Activated B cell treated with CpG ODN at 0.5 μM for 24 hours (primary cell): ENCODE measurements at regions not wholly inside any gene's neighbourhood (a gene's known extent, or its start where the extent isn't known, plus 50 kb on each side); places are given as distances from the start of the nearest gene placed in this dataset.

Experiments
- ATAC-seq: fragments of 200-7000 bp; cut with Tn5 transposase; one replicate; pipeline ENCODE4 v1.10.0; 2021; ENCODE audit warnings: low read depth, mild to moderate bottlenecking, moderate library complexity
- CTCF ChIA-PET: fragments of 350-600 bp; sonication (Branson Sonifier 250); formaldehyde crosslinking; loops from one replicate; lab custom pipeline; 2021; ENCODE audit warnings: antibody characterized with exemption; lab: Charles Lee
- POLR2A ChIA-PET: fragments of 350-600 bp; sonication (Branson Sonifier 250); formaldehyde crosslinking; loops from one replicate; lab custom pipeline; 2021; ENCODE audit warnings: antibody characterized with exemption; lab: Charles Lee
- DNase-seq: peaks from one replicate; pipeline ENCODE4 v3.0.0; 2022
- H3K27ac Mint-ChIP-seq: one replicate; pipeline ENCODE4 v1.8.0; 2020; ENCODE audit warnings: mixed read lengths
- H3K27me3 Mint-ChIP-seq: one replicate; pipeline ENCODE4 v1.8.0; 2021; ENCODE audit warnings: mixed read lengths
- H3K36me3 Mint-ChIP-seq: one replicate; pipeline ENCODE4 v1.8.0; 2021; ENCODE audit warnings: low read depth, mixed read lengths
- H3K4me1 Mint-ChIP-seq: one replicate; pipeline ENCODE4 v1.8.0; 2021; ENCODE audit warnings: mixed read lengths
- H3K4me3 Mint-ChIP-seq: one replicate; pipeline ENCODE4 v1.8.0; 2020; ENCODE audit warnings: mild to moderate bottlenecking, mixed read lengths
- H3K9me3 Mint-ChIP-seq: one replicate; pipeline ENCODE4 v1.8.0; 2020; ENCODE audit warnings: mixed read lengths
- CTCF ChIP-seq: fragments of 200-600 bp; IDR thresholded peaks from one replicate; pipeline ENCODE4 v1.8.0; 2022; ENCODE audit warnings: antibody characterized with exemption, mild to moderate bottlenecking
- intact Hi-C: fragments of 100-400 bp; cut with micrococcal nuclease; formaldehyde crosslinking; loops from one replicate; pipeline ENCODE4 v1.15.1; 2024

GRCh38 chr10:37700886-37701780, 156.3 kb downstream of the ZNF248 start:
- ATAC-seq: no peak
- ChIA-PET POLR2A (no interaction called here), CTCF (no interaction called here)
- intact Hi-C loops: no loop called here
- no peak for DNase-seq
- no peaks in the 10 kb centered on the region for H3K4me1 Mint-ChIP-seq
- H3K9me3 Mint-ChIP-seq: no peaks in the 10 kb centered on the region
- no peaks in the 10 kb centered on the region for H3K36me3 Mint-ChIP-seq
- TF ChIP-seq CTCF: no peak
- H3K4me3 Mint-ChIP-seq: no peak overlapping the region
- no peaks in the 10 kb centered on the region for H3K27me3 Mint-ChIP-seq
- no peak overlapping the region for H3K27ac Mint-ChIP-seq

- no peak overlapping the region for H3K27ac Mint-ChIP-seq
- no peaks in the 10 kb centered on the region for H3K27me3 Mint-ChIP-seq
- H3K36me3 Mint-ChIP-seq: no peaks in the 10 kb centered on the region
- H3K4me3 Mint-ChIP-seq: no peak overlapping the region
- intact Hi-C loops: no loop called here
- DNase-seq (no peak), ATAC-seq (no peak)
- no peak for TF ChIP-seq CTCF
- CTCF ChIA-PET: no interaction called here
- POLR2A ChIA-PET: no interaction called here
- peaks cover 9% of the 10 kb centered on the region for H3K9me3 Mint-ChIP-seq
- no peaks in the 10 kb centered on the region for H3K4me1 Mint-ChIP-seq
Measured at GRCh38 chr10:37687581-37687980, 169.8 kb downstream of the ZNF248 start.

- intact Hi-C loops: no loop called here
- no peak for ATAC-seq
- TF ChIP-seq CTCF: no peak
- no peak overlapping the region for H3K4me3 Mint-ChIP-seq
- no peaks in the 10 kb centered on the region for H3K27me3 Mint-ChIP-seq
- H3K4me1 Mint-ChIP-seq: no peaks in the 10 kb centered on the region
- POLR2A ChIA-PET: no interaction called here
- peaks cover 9% of the 10 kb centered on the region for H3K9me3 Mint-ChIP-seq
- H3K36me3 Mint-ChIP-seq: no peaks in the 10 kb centered on the region
- CTCF ChIA-PET: no interaction called here
- no peak for DNase-seq
- H3K27ac Mint-ChIP-seq: no peak overlapping the region
Measured at GRCh38 chr10:37685741-37686683, 171.4 kb downstream of the ZNF248 start.

- POLR2A ChIA-PET: no interaction called here
Measured at GRCh38 chr10:37684765-37685164, 172.6 kb downstream of the ZNF248 start.

More at GRCh38 chr10:37684765-37685164, 172.6 kb downstream of the ZNF248 start:
- intact Hi-C loops: no loop called here
- Mint-ChIP-seq H3K9me3 (peaks cover 9% of the 10 kb centered on the region), H3K27me3 (no peaks in the 10 kb centered on the region), H3K36me3 (no peaks in the 10 kb centered on the region), H3K27ac (no peak overlapping the region), H3K4me1 (no peaks in the 10 kb centered on the region), H3K4me3 (no peak overlapping the region)
- DNase-seq: no peak
- TF ChIP-seq CTCF: no peak
- no peak for ATAC-seq
- CTCF ChIA-PET: no interaction called here
